Activated naive CD8-positive, alpha-beta T cell treated with anti-CD3 and anti-CD28 coated beads for 36 hours (primary cell): ENCODE measurements at regions not wholly inside any gene's neighbourhood (a gene's known extent, or its start where the extent isn't known, plus 50 kb on each side); places are given as distances from the start of the nearest gene placed in this dataset.

Source experiments
- DNase-seq: peaks from one replicate; pipeline ENCODE4 v3.0.0; 2021
- H3K27ac Mint-ChIP-seq: one replicate; pipeline ENCODE4 v1.8.0; 2022; ENCODE audit warnings: mild to moderate bottlenecking, moderate library complexity, mixed read lengths
- H3K27me3 Mint-ChIP-seq: one replicate; pipeline ENCODE4 v1.8.0; 2022; ENCODE audit warnings: mild to moderate bottlenecking, mixed read lengths
- H3K36me3 Mint-ChIP-seq: one replicate; pipeline ENCODE4 v1.8.0; 2021; ENCODE audit warnings: mild to moderate bottlenecking, mixed read lengths
- H3K4me1 Mint-ChIP-seq: one replicate; pipeline ENCODE4 v1.8.0; 2021; ENCODE audit warnings: mixed read lengths
- H3K4me3 Mint-ChIP-seq: one replicate; pipeline ENCODE4 v1.8.0; 2022; ENCODE audit warnings: mild to moderate bottlenecking, moderate library complexity, mixed read lengths
- H3K9me3 Mint-ChIP-seq: one replicate; pipeline ENCODE4 v1.8.0; 2022; ENCODE audit warnings: mixed read lengths

DNA sequence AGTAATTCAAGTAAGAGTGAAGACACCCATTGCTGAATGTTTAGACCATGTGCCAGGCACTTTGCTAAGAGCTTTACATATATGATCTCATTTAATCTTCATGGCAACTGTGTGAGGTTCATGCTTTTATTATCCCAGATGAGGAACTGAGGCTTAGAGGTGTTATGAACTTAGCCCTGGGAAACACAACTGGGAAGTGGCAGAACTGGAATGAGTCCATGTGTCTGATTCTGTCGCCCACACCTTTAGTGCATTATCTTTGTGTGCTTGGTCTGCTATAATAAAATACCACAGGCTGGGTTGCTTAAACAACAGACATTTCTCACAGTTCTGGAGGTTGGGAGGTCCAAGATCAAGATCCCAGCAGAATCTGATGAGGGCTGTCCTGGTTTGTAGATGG is 108.7 kb upstream of the PLET1 start:
- no peak overlapping the region for H3K4me3 Mint-ChIP-seq
- no peaks in the 10 kb centered on the region for H3K36me3 Mint-ChIP-seq
- no peak overlapping the region for H3K27ac Mint-ChIP-seq
- H3K4me1 Mint-ChIP-seq, result no peaks in the 10 kb centered on the region
- peaks cover 7% of the 10 kb centered on the region for H3K9me3 Mint-ChIP-seq
- no peak for DNase-seq
- H3K27me3 Mint-ChIP-seq, result no peaks in the 10 kb centered on the region

DNA sequence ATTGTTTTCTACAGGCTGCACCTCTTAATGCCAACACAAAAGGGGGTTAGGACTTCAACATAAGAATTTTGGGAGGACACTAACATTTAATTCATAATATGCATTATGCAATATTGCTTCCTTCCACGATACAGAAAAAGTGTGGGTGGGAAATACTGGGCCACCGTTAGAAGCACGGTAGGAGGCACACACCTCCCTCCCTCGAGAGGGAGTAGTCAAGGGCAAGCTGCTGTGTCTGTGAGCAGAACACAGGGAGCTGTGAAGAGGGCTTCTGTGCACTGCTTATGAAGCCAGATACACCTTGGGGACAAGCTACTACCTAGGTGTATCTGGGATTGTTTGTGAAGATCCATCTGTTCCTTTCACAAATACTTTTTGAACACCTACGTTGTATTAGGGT is 109.3 kb upstream of the PLET1 start:
- Mint-ChIP-seq H3K4me1 (no peaks in the 10 kb centered on the region), H3K36me3 (no peaks in the 10 kb centered on the region), H3K4me3 (no peak overlapping the region), H3K27me3 (no peaks in the 10 kb centered on the region), H3K27ac (no peak overlapping the region), H3K9me3 (peaks cover 7% of the 10 kb centered on the region)
- DNase-seq, result no peak

DNA sequence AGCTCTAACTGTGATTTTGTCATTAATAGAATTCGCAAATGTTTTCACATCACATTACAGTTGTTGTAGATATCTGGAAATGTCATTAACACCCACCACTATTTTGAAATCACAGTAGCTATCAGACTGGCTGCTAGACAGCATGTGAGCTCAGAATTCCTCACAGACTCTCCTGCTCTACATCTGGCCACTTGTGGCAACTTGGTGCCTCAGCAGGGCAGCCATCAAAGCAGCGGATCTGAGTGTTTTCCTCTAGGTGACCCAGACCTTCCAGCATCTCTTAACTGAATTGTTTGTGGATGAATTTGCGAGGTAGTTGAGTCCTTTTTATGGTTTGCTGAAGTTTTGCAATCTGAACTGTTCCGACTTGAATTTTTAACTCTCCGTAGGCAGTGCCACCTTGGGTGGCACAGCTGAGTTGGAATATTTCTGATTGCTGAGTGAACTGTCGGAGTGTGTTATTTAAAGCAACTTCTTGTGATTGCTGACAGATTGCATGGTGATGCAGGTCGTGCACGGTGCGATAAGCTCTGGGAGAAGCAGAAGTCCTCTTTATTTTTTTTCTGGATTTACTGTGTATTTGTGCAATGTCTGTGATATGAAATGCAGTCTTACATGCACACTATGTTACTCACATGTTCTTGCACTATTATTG is 114.0 kb upstream of the PLET1 start:
- H3K4me1 Mint-ChIP-seq, result no peaks in the 10 kb centered on the region
- no peak overlapping the region for H3K4me3 Mint-ChIP-seq
- no peak for DNase-seq
- peaks cover 7% of the 10 kb centered on the region for H3K9me3 Mint-ChIP-seq
- no peak overlapping the region for H3K27ac Mint-ChIP-seq
- no peaks in the 10 kb centered on the region for H3K36me3 Mint-ChIP-seq
- H3K27me3 Mint-ChIP-seq, result no peaks in the 10 kb centered on the region

DNA sequence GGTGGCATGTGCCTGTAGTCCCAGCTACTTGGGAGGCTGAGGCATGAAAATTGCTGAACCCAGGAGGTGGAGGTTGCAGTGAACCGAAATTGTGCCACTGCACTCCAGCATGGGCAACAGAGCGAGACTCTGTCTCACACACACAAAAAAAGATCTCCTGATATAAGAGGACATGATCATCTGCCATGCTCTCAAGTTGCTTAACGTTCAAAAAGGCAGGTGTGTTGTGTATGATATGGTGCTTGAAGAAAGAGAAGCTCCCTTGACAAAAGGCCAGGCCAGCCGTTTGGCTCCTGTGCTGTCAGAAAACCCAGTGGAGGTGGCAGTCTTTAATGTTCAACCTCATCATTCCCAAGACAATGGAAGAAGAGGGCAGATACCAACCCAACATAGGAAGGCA is 117.3 kb upstream of the PLET1 start:
- Mint-ChIP-seq H3K4me3 (no peak overlapping the region), H3K4me1 (no peaks in the 10 kb centered on the region), H3K27ac (no peak overlapping the region), H3K9me3 (peaks cover 4% of the 10 kb centered on the region), H3K36me3 (no peaks in the 10 kb centered on the region), H3K27me3 (peaks cover under 1% of the 10 kb centered on the region)
- no peak for DNase-seq

DNA sequence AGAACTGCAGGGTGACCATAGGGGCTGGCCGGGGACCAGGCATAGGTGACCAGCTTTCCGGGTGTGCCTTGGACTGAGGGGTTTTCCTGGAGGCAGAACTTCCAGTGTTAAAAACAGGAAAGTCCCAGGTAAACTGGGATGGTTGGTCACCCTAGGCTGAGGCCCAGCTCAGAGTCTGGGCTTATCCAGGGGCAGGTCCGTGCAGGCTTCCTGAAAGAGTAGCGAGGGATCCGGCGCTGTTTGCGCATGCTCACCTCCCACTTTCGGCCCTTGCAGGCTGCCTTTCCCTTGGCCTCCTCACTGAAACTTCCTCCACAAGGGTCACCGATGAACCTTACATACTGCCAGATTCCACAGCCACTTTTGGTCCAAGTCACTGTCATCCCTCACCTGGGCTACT is 119.8 kb upstream of the PLET1 start:
- Mint-ChIP-seq H3K27ac (no peak overlapping the region), H3K36me3 (no peaks in the 10 kb centered on the region), H3K4me1 (no peaks in the 10 kb centered on the region), H3K9me3 (peaks cover 2% of the 10 kb centered on the region), H3K4me3 (no peak overlapping the region), H3K27me3 (peaks cover 3% of the 10 kb centered on the region)
- DNase-seq, result no peak

DNA sequence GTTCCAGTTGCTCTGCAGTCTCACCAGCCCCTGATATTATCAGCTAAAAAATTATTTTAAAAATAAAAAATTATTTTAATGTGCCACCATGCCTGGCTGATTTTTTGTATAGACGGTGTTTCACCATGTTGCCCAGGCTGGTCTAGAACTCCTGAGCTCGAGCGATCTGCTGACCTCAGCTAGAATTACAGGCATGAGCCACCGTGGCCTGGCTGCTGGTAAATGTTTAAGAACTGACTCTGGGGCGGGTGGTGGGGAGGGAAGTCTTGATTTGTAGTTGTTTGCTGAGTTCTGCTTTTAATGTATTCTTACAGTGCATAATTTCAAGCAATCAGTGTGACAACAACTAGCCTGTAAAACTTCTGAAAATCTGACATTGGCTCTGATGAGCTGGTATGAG is 120.9 kb upstream of the PLET1 start:
- H3K27ac Mint-ChIP-seq, result no peak overlapping the region
- H3K9me3 Mint-ChIP-seq, result peaks cover 2% of the 10 kb centered on the region
- no peak for DNase-seq
- no peaks in the 10 kb centered on the region for H3K36me3 Mint-ChIP-seq
- peaks cover 3% of the 10 kb centered on the region for H3K27me3 Mint-ChIP-seq
- no peaks in the 10 kb centered on the region for H3K4me1 Mint-ChIP-seq
- no peak overlapping the region for H3K4me3 Mint-ChIP-seq

DNA sequence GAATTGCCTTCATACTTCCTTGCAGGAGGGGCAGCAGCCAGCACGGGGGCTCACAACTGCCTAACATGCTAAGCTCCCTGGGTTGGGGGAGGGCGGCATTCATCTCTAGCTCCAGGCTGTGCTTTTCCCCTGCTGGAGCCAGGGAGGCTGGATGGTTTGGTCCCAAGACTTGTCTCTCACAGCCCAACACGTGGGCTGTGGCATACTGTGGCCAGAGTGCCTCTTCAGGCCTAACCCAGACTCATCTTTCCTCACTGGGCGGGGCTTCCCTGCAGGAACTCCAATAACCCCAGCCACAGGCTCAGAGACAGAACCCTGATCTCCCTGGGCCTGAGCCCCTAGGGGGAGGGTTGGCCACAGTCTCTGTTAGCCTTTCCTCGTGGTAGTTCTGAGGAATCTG is 121.9 kb upstream of the PLET1 start:
- no peak for DNase-seq
- H3K36me3 Mint-ChIP-seq, result no peaks in the 10 kb centered on the region
- no peak overlapping the region for H3K4me3 Mint-ChIP-seq
- H3K27me3 Mint-ChIP-seq, result peaks cover 3% of the 10 kb centered on the region
- H3K9me3 Mint-ChIP-seq, result peaks cover 2% of the 10 kb centered on the region
- H3K4me1 Mint-ChIP-seq, result no peaks in the 10 kb centered on the region
- H3K27ac Mint-ChIP-seq, result no peak overlapping the region

DNA sequence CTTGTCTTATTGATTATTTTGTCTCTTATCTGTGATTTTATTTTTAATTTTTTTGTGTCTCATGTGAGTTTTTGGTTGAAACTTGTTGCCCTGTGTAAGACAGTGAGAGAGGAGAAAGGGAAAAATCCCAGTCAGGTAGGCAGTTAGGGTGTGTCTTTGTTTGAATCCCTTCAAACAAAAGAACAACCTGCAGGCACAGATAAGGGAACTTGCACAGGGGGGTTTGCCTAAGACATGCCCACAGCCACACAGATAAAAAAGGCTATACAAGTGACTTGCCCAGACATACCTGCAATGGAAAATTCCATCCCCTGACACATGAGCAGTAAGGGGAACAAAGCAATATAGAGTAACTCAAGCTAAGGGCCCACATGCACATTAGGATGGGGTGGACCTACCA is 127.8 kb upstream of the PLET1 start:
- no peak overlapping the region for H3K4me3 Mint-ChIP-seq
- H3K27ac Mint-ChIP-seq, result no peak overlapping the region
- H3K4me1 Mint-ChIP-seq, result no peaks in the 10 kb centered on the region
- peaks cover 3% of the 10 kb centered on the region for H3K9me3 Mint-ChIP-seq
- peaks cover 4% of the 10 kb centered on the region for H3K36me3 Mint-ChIP-seq
- peaks cover 3% of the 10 kb centered on the region for H3K27me3 Mint-ChIP-seq
- no peak for DNase-seq

DNA sequence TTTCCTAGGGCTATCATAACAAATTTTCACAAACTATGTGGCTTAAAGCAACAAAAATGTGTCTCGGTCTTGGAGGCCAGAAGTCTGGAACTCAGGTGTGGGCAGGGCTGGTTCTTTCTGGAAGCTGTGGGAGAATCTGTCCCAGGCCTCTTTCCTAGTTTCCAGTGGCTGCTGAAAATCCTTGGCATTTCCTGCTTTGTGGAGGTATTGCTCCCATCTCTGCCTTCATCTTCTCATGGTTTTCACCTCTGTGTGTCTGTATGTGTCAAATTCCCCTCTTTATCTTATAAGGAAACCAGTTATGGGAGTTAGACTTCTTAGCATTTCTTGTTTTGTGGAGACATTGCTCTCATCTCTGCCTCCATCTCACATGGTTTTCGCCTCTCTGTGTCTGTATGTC is 130.4 kb upstream of the PLET1 start:
- Mint-ChIP-seq H3K4me3 (no peak overlapping the region), H3K27me3 (peaks cover 3% of the 10 kb centered on the region), H3K27ac (no peak overlapping the region), H3K4me1 (peaks cover 1% of the 10 kb centered on the region), H3K36me3 (peaks cover 4% of the 10 kb centered on the region), H3K9me3 (peaks cover 3% of the 10 kb centered on the region)
- no peak for DNase-seq

DNA sequence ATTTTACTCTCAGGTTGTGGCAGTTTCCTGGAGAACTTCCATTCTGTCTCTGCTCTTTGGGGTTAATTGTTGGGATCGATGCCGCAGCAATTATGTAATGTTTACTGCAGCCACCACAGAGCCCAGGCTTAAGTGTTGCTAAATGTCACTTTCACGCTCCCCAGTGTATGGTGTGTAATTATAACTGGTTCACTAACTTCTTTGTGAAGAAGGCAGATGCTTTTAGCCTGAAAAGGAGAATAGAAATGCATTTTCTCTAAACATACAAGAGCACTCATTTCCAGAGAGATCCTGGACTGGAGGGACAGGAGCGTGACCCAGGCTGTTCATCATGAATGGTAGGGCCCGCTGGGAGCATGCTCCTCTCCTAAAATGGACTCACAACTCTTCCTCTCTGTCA is 132.2 kb upstream of the PLET1 start:
- Mint-ChIP-seq H3K4me3 (no peak overlapping the region), H3K27ac (no peak overlapping the region), H3K36me3 (peaks cover 4% of the 10 kb centered on the region), H3K27me3 (peaks cover 3% of the 10 kb centered on the region), H3K4me1 (peaks cover 3% of the 10 kb centered on the region), H3K9me3 (peaks cover 3% of the 10 kb centered on the region)
- DNase-seq, result no peak

DNA sequence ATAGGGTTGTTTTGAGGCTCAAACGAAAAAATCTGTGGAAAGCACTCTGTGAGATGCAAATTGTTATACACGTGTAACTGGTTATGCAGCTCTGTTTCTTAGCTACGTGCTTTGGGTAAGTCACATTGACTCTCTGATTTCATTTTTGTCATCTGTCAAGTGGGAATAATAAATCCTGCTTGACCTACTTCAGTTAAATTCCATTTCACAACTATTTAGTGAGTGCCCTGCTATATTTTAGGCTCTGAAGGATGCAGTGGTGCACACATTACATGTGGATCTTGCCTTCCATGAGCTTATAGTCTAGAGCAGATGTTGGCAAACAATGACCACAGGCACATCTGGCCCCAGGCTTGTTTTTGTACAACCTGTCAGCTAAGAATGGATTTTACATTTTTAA is 133.6 kb upstream of the PLET1 start:
- DNase-seq, result no peak
- H3K27me3 Mint-ChIP-seq, result no peaks in the 10 kb centered on the region
- peaks cover 3% of the 10 kb centered on the region for H3K4me1 Mint-ChIP-seq
- H3K4me3 Mint-ChIP-seq, result no peak overlapping the region
- H3K36me3 Mint-ChIP-seq, result peaks cover 2% of the 10 kb centered on the region
- H3K9me3 Mint-ChIP-seq, result no peaks in the 10 kb centered on the region
- no peak overlapping the region for H3K27ac Mint-ChIP-seq

DNA sequence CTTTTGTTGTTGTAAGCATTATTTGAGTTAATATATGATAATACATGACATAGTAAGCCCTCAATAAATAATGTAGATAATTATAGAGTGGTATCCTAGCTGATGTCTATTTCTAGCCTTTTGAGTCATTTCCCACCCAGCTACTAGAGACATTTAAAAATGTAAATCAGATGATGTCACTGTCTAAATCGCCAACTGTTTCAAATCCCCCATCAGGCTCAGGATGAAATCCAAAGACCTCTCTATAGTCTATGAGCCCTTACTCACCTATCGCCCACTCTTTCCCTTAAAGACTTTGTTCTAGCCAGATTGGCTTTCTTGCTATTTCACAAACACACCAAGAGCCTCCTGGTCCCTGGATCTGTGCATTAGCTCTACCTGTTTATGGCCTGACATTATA is 135.4 kb upstream of the PLET1 start:
- Mint-ChIP-seq H3K4me1 (peaks cover 3% of the 10 kb centered on the region), H3K27me3 (no peaks in the 10 kb centered on the region), H3K27ac (no peak overlapping the region), H3K4me3 (no peak overlapping the region), H3K36me3 (peaks cover 2% of the 10 kb centered on the region), H3K9me3 (no peaks in the 10 kb centered on the region)
- no peak for DNase-seq

DNA sequence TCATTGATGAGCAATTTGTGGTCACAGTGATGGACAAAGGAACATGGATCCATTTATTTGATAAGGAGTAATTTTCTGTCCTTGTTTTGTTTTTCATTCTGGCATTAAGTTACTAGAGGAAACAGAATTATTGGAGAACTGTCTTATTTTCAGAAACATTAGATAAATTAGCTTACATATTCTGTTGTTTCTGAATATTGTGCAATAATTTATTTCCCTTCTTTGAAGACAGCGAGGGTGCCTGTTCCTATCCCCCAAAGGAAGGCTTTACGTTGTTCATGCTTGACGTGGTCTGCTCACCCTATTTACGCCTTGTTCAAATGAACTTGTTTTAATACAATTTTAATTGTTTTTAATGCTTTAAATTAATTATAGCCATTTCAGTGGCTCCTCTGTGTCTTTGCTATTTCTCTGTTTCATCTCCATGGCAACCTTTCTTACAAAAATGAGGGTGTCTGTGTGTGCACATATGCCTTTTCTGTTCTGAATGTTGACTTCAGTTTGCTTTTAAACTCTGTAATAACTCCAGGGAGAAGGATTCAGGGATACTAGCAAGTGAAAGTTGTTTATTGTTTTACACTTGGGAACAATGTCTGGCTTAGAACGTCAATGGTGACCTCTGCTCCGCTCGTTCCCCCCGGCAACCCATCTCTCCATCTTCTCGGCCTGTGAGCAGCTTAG is 138.3 kb upstream of the PLET1 start:
- H3K36me3 Mint-ChIP-seq, result no peaks in the 10 kb centered on the region
- no peak overlapping the region for H3K4me3 Mint-ChIP-seq
- H3K4me1 Mint-ChIP-seq, result peaks cover 3% of the 10 kb centered on the region
- no peaks in the 10 kb centered on the region for H3K27me3 Mint-ChIP-seq
- H3K27ac Mint-ChIP-seq, result no peak overlapping the region
- no peaks in the 10 kb centered on the region for H3K9me3 Mint-ChIP-seq
- no peak for DNase-seq

DNA sequence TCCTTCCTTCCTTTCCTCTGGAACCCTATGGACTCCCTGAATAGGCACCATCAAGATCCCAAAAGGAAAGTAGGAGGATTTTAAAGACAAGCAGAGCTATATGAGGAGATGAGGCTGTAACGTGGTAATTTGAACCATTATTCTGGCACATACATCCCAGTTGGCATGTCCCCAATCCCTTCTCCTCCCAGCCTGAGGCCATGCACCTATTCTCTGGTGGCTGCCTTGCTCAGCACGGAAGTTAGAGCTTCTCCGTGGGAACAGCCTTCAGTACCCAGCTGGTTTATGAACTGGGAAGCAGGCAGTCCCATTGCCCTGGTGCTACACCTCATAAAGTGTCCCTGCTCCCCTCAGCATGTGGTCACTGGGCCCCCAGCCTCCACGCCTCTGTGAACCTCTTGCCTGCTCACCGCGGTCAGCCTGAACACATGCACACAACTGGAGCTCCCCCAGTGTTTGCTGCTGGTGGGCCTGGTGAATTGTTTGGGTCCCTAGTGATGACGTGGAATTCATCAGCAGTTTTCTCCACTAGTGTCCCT is 139.9 kb upstream of the PLET1 start:
- Mint-ChIP-seq H3K9me3 (no peaks in the 10 kb centered on the region), H3K36me3 (no peaks in the 10 kb centered on the region)
- no peak for DNase-seq

DNA sequence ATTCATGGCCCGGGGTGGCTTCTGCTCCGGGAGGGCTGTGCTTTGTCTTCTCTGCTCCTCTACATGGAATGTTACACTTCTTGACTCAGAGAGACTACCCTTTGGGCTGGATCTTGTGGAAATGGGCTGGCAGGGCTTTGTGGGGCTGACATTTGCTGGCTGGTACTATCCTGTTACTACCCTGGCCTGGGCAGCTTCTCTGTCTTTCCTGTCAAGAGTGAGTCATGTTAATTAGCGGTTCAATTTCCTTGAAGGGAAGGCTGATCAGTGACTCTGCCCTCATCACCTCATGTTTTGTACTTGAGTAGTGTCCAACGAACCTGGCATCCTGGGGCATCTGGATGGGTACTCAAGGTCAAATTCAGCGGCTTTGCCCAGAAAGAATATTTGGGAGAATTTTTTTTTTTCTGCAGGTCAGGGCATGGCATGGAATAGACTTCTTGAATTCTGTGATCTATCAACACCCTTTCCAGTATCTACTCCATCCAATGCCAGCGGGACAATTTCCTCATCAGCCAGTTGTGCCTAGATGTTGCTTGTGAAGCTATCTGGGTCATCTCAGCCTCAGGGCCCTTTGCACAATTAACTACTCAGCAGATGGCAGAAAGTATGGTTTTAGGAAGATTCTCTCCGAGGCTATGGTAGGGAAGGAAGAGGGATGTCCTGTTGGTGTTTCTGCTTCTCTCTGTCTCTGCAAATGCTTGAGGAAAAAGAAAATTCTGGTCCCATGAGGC is 140.5 kb upstream of the PLET1 start:
- Mint-ChIP-seq H3K4me3 (no peak overlapping the region), H3K4me1 (peaks cover under 1% of the 10 kb centered on the region), H3K36me3 (no peaks in the 10 kb centered on the region), H3K27me3 (no peaks in the 10 kb centered on the region), H3K9me3 (no peaks in the 10 kb centered on the region), H3K27ac (no peak overlapping the region)
- DNase-seq, result no peak

More for the DNA sequence above, 139.9 kb upstream of the PLET1 start:
- Mint-ChIP-seq H3K27me3 (no peaks in the 10 kb centered on the region), H3K4me3 (no peak overlapping the region), H3K4me1 (peaks cover 3% of the 10 kb centered on the region), H3K27ac (no peak overlapping the region)
